ENCODE measurements at regions not wholly inside any gene's neighbourhood (a gene's known extent, or its start where the extent isn't known, plus 50 kb on each side); places are given as distances from the start of the nearest gene placed in this dataset.

DNA sequence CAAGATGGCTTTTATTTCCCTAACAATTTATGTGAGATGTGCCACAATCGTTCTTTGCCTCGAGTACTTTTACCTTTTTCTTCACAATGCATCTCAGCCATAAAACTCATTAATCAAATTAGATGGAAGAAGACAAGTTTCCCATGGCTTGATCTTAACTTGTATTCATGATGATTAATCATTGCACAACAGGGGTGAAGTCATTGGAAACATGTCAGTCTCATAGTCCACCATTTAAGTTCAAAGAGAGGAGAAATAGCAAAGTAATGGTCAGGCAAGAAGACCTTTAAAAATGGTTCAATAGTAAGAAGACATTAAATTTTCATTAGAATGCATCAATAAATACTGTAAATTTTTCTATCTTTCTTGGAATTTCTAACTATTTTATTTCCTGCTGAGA, 136.3 kb downstream of the FOXG1 start:
- no peak for TF ChIP-seq POLR2AphosphoS5 (IDR thresholded peaks at IDR 0.05; ENCODE audit: insufficient read depth in 1 of 2, low read depth in 1 of 2)
- TF ChIP-seq, protein P1, sequence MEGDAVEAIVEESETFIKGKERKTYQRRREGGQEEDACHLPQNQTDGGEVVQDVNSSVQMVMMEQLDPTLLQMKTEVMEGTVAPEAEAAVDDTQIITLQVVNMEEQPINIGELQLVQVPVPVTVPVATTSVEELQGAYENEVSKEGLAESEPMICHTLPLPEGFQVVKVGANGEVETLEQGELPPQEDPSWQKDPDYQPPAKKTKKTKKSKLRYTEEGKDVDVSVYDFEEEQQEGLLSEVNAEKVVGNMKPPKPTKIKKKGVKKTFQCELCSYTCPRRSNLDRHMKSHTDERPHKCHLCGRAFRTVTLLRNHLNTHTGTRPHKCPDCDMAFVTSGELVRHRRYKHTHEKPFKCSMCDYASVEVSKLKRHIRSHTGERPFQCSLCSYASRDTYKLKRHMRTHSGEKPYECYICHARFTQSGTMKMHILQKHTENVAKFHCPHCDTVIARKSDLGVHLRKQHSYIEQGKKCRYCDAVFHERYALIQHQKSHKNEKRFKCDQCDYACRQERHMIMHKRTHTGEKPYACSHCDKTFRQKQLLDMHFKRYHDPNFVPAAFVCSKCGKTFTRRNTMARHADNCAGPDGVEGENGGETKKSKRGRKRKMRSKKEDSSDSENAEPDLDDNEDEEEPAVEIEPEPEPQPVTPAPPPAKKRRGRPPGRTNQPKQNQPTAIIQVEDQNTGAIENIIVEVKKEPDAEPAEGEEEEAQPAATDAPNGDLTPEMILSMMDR (IDR thresholded peaks at IDR 0.05) = no peak
- no peak for TF ChIP-seq POLR2A (IDR thresholded peaks at IDR 0.05)
- DNase-seq (ENCODE audit: extremely low spot score in 2 of 2) = no peak
- Histone ChIP-seq H3K4me3 (no peak overlapping the region), H3K36me3 (no peaks in the 10 kb centered on the region), H3K9me3 (no peaks in the 10 kb centered on the region), H3K4me1 (no peaks in the 10 kb centered on the region), H3K27ac (no peak overlapping the region), H3K27me3 (no peaks in the 10 kb centered on the region)
- intact Hi-C loops (cut with DNase I) = no loop called here

DNA sequence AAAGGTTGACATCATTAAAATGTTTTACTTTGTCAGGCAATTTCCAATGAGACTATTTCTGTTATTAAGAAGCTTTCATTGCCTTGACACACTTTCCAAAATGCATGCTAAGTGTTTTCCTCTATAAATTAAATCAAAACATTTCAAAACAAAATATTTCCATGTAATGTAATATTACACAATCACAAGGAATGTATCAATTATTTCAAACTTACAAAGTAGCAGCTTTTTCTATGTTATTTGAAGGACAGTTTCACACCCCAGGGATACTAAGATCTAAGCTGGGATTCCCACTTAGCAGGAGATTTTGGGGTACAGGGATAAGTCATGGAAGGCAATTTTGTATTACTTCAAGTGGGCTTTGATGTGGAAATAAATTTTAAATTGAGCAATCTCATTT, 144.9 kb downstream of the FOXG1 start:
- Histone ChIP-seq H3K36me3 (no peaks in the 10 kb centered on the region), H3K9me3 (no peaks in the 10 kb centered on the region), H3K4me1 (no peaks in the 10 kb centered on the region), H3K4me3 (no peak overlapping the region), H3K27me3 (no peaks in the 10 kb centered on the region), H3K27ac (no peak overlapping the region)
- intact Hi-C loops (cut with DNase I) = no loop called here
- DNase-seq (ENCODE audit: extremely low spot score in 2 of 2) = no peak
- TF ChIP-seq POLR2AphosphoS5 (IDR thresholded peaks at IDR 0.05; ENCODE audit: insufficient read depth in 1 of 2, low read depth in 1 of 2) (no peak), POLR2A (IDR thresholded peaks at IDR 0.05) (no peak)
- TF ChIP-seq, protein P1 (IDR thresholded peaks at IDR 0.05) = no peak

DNA sequence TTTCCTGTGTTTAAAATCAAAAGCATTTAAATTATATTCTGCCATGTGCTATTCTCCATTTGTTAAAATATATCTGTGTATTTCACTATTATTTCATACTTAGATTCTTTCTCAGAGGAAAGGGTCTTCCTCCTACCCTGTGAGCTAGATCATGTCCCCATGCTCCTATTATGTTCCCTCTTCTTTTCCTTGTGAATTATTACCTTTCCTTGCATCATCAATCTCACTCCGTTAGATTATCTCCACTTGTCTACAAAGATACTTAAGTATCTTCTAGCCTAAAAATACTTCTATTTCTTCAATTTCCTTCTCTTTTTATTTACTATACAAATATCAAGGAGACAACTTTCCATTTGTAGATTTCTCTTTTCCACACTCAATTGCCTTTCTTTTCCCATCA, 146.5 kb downstream of the FOXG1 start:
- H3K27me3 ChIP-seq = no peaks in the 10 kb centered on the region
- H3K27ac ChIP-seq = no peak overlapping the region
- H3K36me3 ChIP-seq = no peaks in the 10 kb centered on the region
- intact Hi-C loops (cut with DNase I) = no loop called here
- H3K4me3 ChIP-seq = no peak overlapping the region
- DNase-seq (ENCODE audit: extremely low spot score in 2 of 2) = no peak
- H3K4me1 ChIP-seq = no peaks in the 10 kb centered on the region
- H3K9me3 ChIP-seq = no peaks in the 10 kb centered on the region
- TF ChIP-seq, protein P1 (IDR thresholded peaks at IDR 0.05) = no peak
- no peak for TF ChIP-seq POLR2A (IDR thresholded peaks at IDR 0.05)
- no peak for TF ChIP-seq POLR2AphosphoS5 (IDR thresholded peaks at IDR 0.05; ENCODE audit: insufficient read depth in 1 of 2, low read depth in 1 of 2)

DNA sequence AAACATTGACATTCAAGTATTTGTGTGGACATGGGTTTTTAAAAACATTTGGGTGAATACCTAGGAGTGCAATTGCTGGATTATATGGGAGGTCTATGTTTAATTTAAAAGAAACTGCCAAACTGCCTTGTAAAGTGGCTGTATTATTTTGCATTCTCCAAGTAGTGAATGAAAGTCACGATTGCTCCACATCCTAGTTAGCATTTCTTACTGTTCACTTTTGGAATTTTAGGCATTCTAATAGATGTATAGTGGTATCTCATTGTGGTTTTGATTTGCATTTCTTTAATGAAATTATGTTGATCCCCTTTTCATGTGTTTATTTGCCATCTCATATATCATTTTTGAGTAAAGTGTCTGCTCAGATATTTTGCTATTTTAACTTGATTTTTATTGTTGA, 159.5 kb downstream of the FOXG1 start:
- H3K27ac ChIP-seq = no peak overlapping the region
- intact Hi-C loops (cut with DNase I) = no loop called here
- H3K9me3 ChIP-seq = no peaks in the 10 kb centered on the region
- H3K36me3 ChIP-seq = no peaks in the 10 kb centered on the region
- no peak overlapping the region for H3K4me3 ChIP-seq
- no peaks in the 10 kb centered on the region for H3K4me1 ChIP-seq
- no peaks in the 10 kb centered on the region for H3K27me3 ChIP-seq
- no peak for DNase-seq (ENCODE audit: extremely low spot score in 2 of 2)
- TF ChIP-seq, protein P1 (IDR thresholded peaks at IDR 0.05) = no peak
- TF ChIP-seq POLR2AphosphoS5 (IDR thresholded peaks at IDR 0.05; ENCODE audit: insufficient read depth in 1 of 2, low read depth in 1 of 2) (no peak), POLR2A (IDR thresholded peaks at IDR 0.05) (no peak)

DNA sequence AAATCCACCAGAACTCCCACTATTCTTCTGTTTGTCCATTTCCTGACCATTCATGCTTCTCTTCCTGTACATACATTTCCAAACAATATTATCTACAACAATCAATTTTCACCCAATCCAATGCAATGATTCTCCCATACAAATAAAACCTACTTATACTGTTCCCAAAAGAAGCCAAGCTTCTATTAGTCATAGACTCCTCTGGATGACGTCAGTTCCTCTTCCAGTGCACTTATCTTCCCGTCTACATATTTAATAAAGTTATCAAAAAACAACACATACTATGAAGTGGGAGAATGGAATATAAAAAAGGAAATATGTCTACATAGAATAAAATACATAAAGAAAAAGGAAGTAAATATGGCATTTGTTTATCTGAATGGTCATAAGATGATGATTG, 165.4 kb downstream of the FOXG1 start:
- Histone ChIP-seq H3K27me3 (no peaks in the 10 kb centered on the region), H3K36me3 (no peaks in the 10 kb centered on the region), H3K27ac (no peak overlapping the region), H3K4me1 (no peaks in the 10 kb centered on the region), H3K4me3 (no peak overlapping the region), H3K9me3 (no peaks in the 10 kb centered on the region)
- DNase-seq (ENCODE audit: extremely low spot score in 2 of 2) = no peak
- TF ChIP-seq, protein P1 (IDR thresholded peaks at IDR 0.05) = no peak
- TF ChIP-seq POLR2AphosphoS5 (IDR thresholded peaks at IDR 0.05; ENCODE audit: insufficient read depth in 1 of 2, low read depth in 1 of 2) (no peak), POLR2A (IDR thresholded peaks at IDR 0.05) (no peak)
- intact Hi-C loops (cut with DNase I) = no loop called here
